ENCODE measurements at regions not wholly inside any gene's neighbourhood (a gene's known extent, or its start where the extent isn't known, plus 50 kb on each side); places are given as distances from the start of the nearest gene placed in this dataset.

- no peak for TF ChIP-seq CHD7 (IDR thresholded peaks at IDR 0.05; ENCODE audit: insufficient replicate concordance, low read length)
- TF ChIP-seq SP1 (IDR thresholded peaks at IDR 0.05; ENCODE audit: low read depth, low read length), result no peak
- TF ChIP-seq RAD21 (IDR thresholded peaks at IDR 0.05 in 1 of 2, conservative IDR thresholded peaks at IDR 0.05 in 1 of 2; ENCODE audit: low read depth in 2 of 2, low read length in 2 of 2), result no peak
- no peak for TF ChIP-seq TAF1 (IDR thresholded peaks at IDR 0.05; ENCODE audit: low read depth, low read length)
- TF ChIP-seq TAF7 (optimal IDR thresholded peaks at IDR 0.05; ENCODE audit: borderline replicate concordance, low read depth, low read length), result no peak
- no peak for TF ChIP-seq POLR2AphosphoS5 (IDR thresholded peaks at IDR 0.05; ENCODE audit: low read depth, low read length)
Measured at GRCh38 chr1:60984062-60984799, 98.1 kb upstream of the NFIA start (continued).
